Esophagus squamous epithelium (tissue), 5 donors: ENCODE measurements at regions not wholly inside any gene's neighbourhood (a gene's known extent, or its start where the extent isn't known, plus 50 kb on each side); places are given as distances from the start of the nearest gene placed in this dataset.

Experiments
- DNase-seq: peaks from one replicate; lab custom pipeline; 2025; lab: John Stamatoyannopoulos, UW
- H3K27ac ChIP-seq, 4 donors: fragments of 200-600 bp; sonication (generic); one replicate each; pipeline ENCODE4 v1.5.1; 2016 to 2019; ENCODE audit warnings: mild to moderate bottlenecking in 1 of 4
- H3K27me3 ChIP-seq, 4 donors: fragments of 200-600 bp; sonication (generic); 1 replicate in 3 of 4; 2 replicates in 1 of 4; pipeline versions ENCODE4 v1.5.1 to v1.6.0; 2017 to 2021; ENCODE audit warnings: antibody characterized with exemption in 1 of 4
- H3K36me3 ChIP-seq, 3 donors: fragments of 200-600 bp; sonication (generic); one replicate each; pipeline ENCODE4 v1.5.1; 2016 to 2019
- H3K4me1 ChIP-seq, 3 donors: fragments of 200-600 bp; sonication (generic); one replicate each; pipeline ENCODE4 v1.5.1; 2017 to 2019
- H3K4me3 ChIP-seq, 4 donors: fragments of 200-600 bp; sonication (generic); 1 replicate in 3 of 4; 2 replicates in 1 of 4; pipeline ENCODE4 v1.5.1; 2016 to 2019; ENCODE audit warnings: mild to moderate bottlenecking in 2 of 4, moderate library complexity in 1 of 4
- H3K9me3 ChIP-seq, 3 donors: fragments of 200-600 bp; sonication (generic); one replicate each; pipeline ENCODE4 v1.5.1; 2016 to 2019
- POLR2A ChIP-seq, 4 donors: fragments of 450-650 bp; IDR thresholded peaks; one replicate each; pipeline ENCODE4 v1.6.1; 2017; ENCODE audit warnings: antibody characterized with exemption in 4 of 4, mild to moderate bottlenecking in 4 of 4, moderate library complexity in 3 of 4
- WGBS, 2 donors: methylation state at CpG; one replicate each; pipeline ENCODE4 v1.1.5; 2018; 5-methylcytosine and 5-hydroxymethylcytosine counted together
- intact Hi-C: fragments of 100-400 bp; cut with DNase I; formaldehyde crosslinking; loops from one replicate; pipeline ENCODE4 v1.15.0; 2022
- TF ChIP-seq, protein P1 (sequence below), 6 experiments: fragments of 450-650 bp in 4 of 6; fragments of 200-600 bp in 2 of 6; sonication (generic) in 2 of 6; IDR thresholded peaks; one replicate each; pipeline ENCODE4 v1.5.1; 2016 to 2019; ENCODE audit warnings: antibody characterized with exemption in 6 of 6, mild to moderate bottlenecking in 4 of 6, moderate library complexity in 4 of 6
- donor health status: DM: yes; HTN: yes; CAD: no.

DNA sequence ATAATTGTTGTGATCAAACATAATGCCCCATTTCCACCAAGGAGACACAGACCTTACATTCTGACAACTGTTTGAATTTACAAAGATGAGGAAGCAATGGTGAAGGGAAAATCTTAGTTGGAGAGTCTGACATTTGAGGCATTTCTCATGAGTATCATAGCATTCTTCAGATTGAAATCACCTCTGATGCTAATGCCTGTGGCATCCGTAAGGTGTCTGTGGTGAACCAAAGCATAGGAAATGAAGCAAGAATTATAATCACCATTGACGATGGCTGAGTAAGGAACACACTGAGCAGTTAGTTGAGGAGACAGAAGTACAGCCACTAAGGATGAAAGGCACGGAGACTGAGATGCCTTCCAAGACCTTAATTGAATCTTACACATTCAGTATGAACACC, 575.7 kb downstream of the TRIML1 start:
- no peak for TF ChIP-seq POLR2A (IDR thresholded peaks at IDR 0.05)
- TF ChIP-seq, protein P1, sequence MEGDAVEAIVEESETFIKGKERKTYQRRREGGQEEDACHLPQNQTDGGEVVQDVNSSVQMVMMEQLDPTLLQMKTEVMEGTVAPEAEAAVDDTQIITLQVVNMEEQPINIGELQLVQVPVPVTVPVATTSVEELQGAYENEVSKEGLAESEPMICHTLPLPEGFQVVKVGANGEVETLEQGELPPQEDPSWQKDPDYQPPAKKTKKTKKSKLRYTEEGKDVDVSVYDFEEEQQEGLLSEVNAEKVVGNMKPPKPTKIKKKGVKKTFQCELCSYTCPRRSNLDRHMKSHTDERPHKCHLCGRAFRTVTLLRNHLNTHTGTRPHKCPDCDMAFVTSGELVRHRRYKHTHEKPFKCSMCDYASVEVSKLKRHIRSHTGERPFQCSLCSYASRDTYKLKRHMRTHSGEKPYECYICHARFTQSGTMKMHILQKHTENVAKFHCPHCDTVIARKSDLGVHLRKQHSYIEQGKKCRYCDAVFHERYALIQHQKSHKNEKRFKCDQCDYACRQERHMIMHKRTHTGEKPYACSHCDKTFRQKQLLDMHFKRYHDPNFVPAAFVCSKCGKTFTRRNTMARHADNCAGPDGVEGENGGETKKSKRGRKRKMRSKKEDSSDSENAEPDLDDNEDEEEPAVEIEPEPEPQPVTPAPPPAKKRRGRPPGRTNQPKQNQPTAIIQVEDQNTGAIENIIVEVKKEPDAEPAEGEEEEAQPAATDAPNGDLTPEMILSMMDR (IDR thresholded peaks at IDR 0.05) = no peak
- H3K4me1 ChIP-seq = no peaks in the 10 kb centered on the region
- no peak for DNase-seq
- H3K27me3 ChIP-seq = no peaks in the 10 kb centered on the region
- no peak overlapping the region for H3K27ac ChIP-seq
- 56 to 69% methylated on average over 3 of the region's 3 CpGs for WGBS, 2 donors
- no peak overlapping the region for H3K4me3 ChIP-seq
- intact Hi-C loops = no loop called here
- no peaks in the 10 kb centered on the region for H3K36me3 ChIP-seq
- H3K9me3 ChIP-seq = no peaks in the 10 kb centered on the region

DNA sequence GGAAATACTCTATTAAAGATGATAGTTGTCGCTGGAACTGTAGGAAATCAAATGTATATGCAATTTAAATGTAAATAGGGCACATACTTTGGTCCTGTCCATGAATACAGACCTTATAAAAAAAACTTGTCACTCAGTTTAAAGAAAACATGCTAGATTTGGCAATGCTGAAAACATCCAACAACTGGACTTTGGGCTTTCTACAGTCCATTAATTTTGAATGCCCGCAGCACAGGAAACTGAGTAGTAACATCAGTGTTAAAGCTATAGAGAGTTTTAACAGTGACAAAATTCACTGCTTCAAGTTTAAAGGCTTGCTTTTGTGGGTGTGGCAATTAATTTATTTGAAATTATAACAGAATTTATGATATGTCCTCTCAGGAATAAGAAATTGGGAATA, 578.4 kb downstream of the TRIML1 start:
- Histone ChIP-seq H3K4me1 (no peaks in the 10 kb centered on the region), H3K27ac (no peak overlapping the region), H3K27me3 (no peaks in the 10 kb centered on the region), H3K36me3 (no peaks in the 10 kb centered on the region), H3K4me3 (no peak overlapping the region), H3K9me3 (no peaks in the 10 kb centered on the region)
- intact Hi-C loops = no loop called here
- 78 to 83% methylated on average over 2 of the region's 2 CpGs for WGBS, 2 donors
- TF ChIP-seq, protein P1 (IDR thresholded peaks at IDR 0.05) = no peak
- no peak for TF ChIP-seq POLR2A (IDR thresholded peaks at IDR 0.05)
- no peak for DNase-seq

DNA sequence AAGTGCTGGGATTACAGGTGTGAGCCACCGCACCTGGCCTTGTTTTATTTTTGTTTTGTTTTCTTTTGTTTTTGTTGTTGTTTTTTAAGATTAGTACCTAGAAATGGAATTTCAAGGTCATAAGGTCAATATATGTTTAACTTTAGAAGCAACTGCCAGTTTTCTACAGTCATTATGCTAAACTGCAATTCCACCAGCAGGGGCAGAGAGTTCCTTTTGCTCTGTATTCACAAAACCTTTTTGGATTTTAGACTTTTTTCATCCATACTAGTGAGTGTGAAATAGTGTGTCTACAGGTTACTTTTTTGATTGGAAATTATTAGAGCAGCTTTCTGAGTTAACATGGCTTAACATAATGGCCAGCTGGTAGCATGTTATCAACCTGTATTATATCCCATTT, 580.6 kb downstream of the TRIML1 start:
- TF ChIP-seq, protein P1 (IDR thresholded peaks at IDR 0.05) = no peak
- no peak for TF ChIP-seq POLR2A (IDR thresholded peaks at IDR 0.05)
- no peaks in the 10 kb centered on the region for H3K36me3 ChIP-seq
- H3K27me3 ChIP-seq = no peaks in the 10 kb centered on the region
- H3K4me1 ChIP-seq = no peaks in the 10 kb centered on the region
- intact Hi-C loops = no loop called here
- 92 to 100% methylated on average over 1 of the region's 1 CpG for WGBS, 2 donors
- H3K27ac ChIP-seq = no peak overlapping the region
- H3K4me3 ChIP-seq = no peak overlapping the region
- no peaks in the 10 kb centered on the region for H3K9me3 ChIP-seq
- no peak for DNase-seq

DNA sequence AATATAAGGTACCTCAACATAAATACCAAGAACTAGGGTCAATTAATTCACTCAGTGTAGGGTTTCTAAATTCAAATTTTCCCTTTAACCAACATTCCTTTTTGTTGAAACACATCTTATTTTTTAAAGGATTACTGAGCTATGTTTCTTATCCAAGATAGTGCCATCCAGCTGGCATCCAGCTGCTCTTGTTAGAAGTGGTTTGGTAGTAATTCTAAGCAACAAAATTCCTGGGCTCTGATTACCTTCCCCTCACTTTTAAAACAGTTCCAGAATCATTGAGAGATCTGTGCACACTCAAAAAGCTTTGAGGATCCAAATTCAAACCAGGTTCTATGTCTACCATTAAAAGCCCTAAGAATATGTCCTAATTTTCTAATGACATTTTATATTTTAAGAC, 583.7 kb downstream of the TRIML1 start:
- Histone ChIP-seq H3K27ac (no peak overlapping the region), H3K4me1 (no peaks in the 10 kb centered on the region), H3K9me3 (no peaks in the 10 kb centered on the region), H3K27me3 (no peaks in the 10 kb centered on the region), H3K4me3 (no peak overlapping the region), H3K36me3 (no peaks in the 10 kb centered on the region)
- DNase-seq = no peak
- intact Hi-C loops = no loop called here
- TF ChIP-seq POLR2A (IDR thresholded peaks at IDR 0.05) = no peak

DNA sequence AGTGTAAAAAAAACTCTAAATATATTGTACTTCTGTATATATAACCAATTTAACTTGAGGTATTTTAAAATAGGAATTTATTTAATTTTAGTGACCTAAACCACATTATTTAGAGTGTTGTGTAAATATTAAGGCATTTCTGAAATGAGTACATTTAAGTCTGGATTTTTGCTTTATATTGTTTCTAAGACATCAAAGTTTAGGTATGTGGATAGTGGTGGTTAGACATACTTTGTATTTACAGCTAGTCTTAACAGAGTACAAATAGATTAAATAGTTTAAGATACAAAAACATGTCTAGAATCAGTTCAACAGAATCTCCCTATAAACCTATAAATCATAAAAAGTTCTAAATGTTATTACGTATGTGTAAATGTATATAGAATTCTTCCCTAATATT, 588.5 kb downstream of the TRIML1 start:
- Histone ChIP-seq H3K4me3 (no peak overlapping the region), H3K36me3 (no peaks in the 10 kb centered on the region), H3K4me1 (no peaks in the 10 kb centered on the region), H3K27ac (no peak overlapping the region), H3K27me3 (no peaks in the 10 kb centered on the region), H3K9me3 (no peaks in the 10 kb centered on the region)
- WGBS, 2 donors = 70 to 81% methylated on average over 1 of the region's 1 CpG
- intact Hi-C loops = no loop called here
- DNase-seq = no peak
- no peak for TF ChIP-seq POLR2A (IDR thresholded peaks at IDR 0.05)
- TF ChIP-seq, protein P1 (IDR thresholded peaks at IDR 0.05) = no peak

DNA sequence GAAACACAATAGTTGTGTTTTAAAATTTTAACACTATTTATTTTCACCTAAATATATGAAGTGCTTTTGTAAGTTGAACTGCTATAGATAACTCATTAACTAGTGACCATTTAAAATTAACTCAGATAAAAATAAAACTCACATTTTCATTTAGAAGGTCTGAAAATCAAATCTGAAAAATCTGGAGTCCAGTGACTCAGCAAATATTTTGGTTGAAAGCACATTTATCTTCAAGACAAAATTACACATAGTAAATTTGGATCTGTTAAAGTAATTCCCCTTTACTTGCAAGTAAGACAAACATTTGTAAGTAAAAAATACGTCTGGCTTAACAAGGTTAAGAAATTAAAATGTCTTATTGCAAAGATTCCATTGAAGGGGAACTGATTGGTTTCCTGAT, 589.1 kb downstream of the TRIML1 start:
- Histone ChIP-seq H3K4me1 (no peaks in the 10 kb centered on the region), H3K27ac (no peak overlapping the region), H3K9me3 (no peaks in the 10 kb centered on the region), H3K36me3 (no peaks in the 10 kb centered on the region), H3K27me3 (no peaks in the 10 kb centered on the region), H3K4me3 (no peak overlapping the region)
- 0 to 19% methylated on average over 1 of the region's 1 CpG for WGBS, 2 donors
- no peak for DNase-seq
- TF ChIP-seq POLR2A (IDR thresholded peaks at IDR 0.05) = no peak
- TF ChIP-seq, protein P1 (IDR thresholded peaks at IDR 0.05) = no peak
- intact Hi-C loops = no loop called here
